Astrocyte of the spinal cord (primary cell): ENCODE measurements at regions not wholly inside any gene's neighbourhood (a gene's known extent, or its start where the extent isn't known, plus 50 kb on each side); places are given as distances from the start of the nearest gene placed in this dataset.

Experiments
- DNase-seq: peaks from one replicate; pipeline ENCODE4 v3.0.0; 2011; ENCODE audit warnings: low read depth, low spot score
- H3K4me3 ChIP-seq: 2 replicates; pipeline ENCODE4 v1.5.1; 2011; ENCODE audit warnings: low read depth, mild to moderate bottlenecking, low read length, moderate library complexity
- in situ Hi-C: cut with HindIII; loops from 2 replicates; pipeline ENCODE4 v1.10.0; 2017; ENCODE audit warnings: low sequenced_read_pairs
- TF ChIP-seq, protein P1 (sequence below): IDR thresholded peaks from 2 replicates; pipeline ENCODE4 v1.5.1; 2012; ENCODE audit warnings: low read depth, mild to moderate bottlenecking, low read length, inconsistent platforms

- DNase-seq: no peak
- TF ChIP-seq, protein P1, sequence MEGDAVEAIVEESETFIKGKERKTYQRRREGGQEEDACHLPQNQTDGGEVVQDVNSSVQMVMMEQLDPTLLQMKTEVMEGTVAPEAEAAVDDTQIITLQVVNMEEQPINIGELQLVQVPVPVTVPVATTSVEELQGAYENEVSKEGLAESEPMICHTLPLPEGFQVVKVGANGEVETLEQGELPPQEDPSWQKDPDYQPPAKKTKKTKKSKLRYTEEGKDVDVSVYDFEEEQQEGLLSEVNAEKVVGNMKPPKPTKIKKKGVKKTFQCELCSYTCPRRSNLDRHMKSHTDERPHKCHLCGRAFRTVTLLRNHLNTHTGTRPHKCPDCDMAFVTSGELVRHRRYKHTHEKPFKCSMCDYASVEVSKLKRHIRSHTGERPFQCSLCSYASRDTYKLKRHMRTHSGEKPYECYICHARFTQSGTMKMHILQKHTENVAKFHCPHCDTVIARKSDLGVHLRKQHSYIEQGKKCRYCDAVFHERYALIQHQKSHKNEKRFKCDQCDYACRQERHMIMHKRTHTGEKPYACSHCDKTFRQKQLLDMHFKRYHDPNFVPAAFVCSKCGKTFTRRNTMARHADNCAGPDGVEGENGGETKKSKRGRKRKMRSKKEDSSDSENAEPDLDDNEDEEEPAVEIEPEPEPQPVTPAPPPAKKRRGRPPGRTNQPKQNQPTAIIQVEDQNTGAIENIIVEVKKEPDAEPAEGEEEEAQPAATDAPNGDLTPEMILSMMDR: no peak
- H3K4me3 ChIP-seq: no peak overlapping the region
- in situ Hi-C loops: no loop called here
These were observed 56.0 kb upstream of the WSB1 start for GRCh38 chr17:27237890-27238289.

- H3K4me3 ChIP-seq: no peak overlapping the region
- no peak for DNase-seq
- in situ Hi-C loops: no loop called here
- TF ChIP-seq, protein P1: no peak
These were observed 54.9 kb upstream of the WSB1 start for GRCh38 chr17:27239046-27239445.

GRCh38 chr17:27239584-27239983 is 54.3 kb upstream of the WSB1 start:
- TF ChIP-seq, protein P1: no peak

DNA sequence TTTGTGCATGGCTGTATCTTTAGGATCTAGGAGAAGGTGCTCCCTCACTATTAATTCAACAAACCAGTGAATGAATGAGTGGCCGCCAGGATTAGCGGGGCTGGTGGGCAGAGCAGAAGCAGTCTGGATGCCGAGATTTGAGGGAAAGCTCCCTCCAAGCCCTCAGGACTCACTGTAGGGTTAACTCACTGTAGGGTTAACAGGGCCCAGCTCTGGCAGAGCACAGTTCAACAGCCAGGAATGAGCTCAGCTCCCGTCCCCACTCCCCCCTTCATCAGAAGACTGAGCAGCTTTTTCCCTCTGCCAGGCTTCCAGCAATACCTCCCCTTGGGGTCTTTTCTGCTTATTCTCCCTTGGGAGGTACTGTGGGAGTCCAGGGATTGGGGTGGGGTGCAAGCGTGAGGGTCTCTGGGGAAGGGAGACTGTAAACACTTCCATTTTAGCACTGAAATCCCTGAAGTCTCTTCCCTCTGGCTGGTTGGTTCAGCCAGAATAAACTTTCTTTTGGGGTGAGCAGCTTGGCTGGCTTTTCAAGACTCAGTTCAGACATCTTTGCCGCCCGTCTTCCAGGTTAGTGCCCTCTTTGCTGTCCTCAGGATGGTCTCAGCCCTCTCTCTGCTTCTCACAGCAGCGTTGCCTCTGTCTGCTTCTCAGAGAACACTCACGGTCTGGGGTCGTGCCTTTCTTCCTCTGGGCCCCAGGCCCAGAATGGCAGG is 53.7 kb upstream of the WSB1 start:
- DNase-seq: no peak
- H3K4me3 ChIP-seq: no peak overlapping the region
- in situ Hi-C loops: no loop called here
- TF ChIP-seq, protein P1: no peak

More at GRCh38 chr17:27239584-27239983, 54.3 kb upstream of the WSB1 start:
- in situ Hi-C loops: no loop called here
- DNase-seq: no peak
- H3K4me3 ChIP-seq: no peak overlapping the region

DNA sequence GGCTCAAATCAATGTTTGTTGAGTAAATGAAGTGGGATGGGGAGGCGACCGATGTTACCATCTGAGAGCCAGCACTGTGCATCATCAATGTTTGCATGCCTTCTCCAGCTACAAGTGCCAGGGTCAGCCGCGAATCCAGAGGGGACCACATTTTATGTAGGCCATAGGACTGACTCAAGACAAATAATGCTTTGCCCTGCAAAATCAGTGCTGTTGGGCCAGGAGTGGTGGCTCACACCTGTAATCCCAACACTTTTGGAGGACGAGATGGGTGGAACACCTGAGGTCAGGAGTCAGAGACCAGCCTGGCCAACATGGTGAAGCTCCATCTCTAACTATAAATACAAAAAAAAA is 53.1 kb upstream of the WSB1 start:
- H3K4me3 ChIP-seq: no peak overlapping the region
- TF ChIP-seq, protein P1: no peak
- in situ Hi-C loops: no loop called here
- no peak for DNase-seq

DNA sequence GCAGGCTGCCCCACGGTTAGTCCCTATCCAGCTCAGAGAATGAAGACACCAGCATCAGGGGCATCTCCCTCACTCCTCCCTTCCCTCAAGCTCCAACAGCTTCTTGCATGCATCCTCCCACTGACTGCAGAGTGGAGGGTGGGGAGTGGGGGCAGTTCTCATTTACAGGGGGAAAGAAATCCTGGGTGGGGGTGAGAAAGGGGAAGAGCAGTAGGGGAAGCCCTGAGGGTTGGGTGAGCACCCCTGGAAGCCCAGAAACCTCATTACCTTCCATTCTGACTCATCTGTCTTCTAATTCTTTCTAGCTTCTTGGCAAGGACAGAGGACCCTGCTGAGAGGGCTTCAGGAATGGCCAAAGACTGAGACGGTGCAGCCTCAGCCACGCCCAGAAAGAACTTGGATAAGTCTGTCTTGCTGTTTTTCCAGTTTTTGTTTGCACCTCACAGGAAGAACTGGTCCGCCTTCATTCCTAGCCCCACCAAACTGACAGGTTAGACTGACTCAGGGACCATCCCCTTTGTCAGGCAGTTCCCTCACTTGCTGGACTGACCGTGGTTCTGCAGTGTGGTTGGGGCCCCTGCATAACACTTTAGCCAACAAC is 52.5 kb upstream of the WSB1 start:
- in situ Hi-C loops: no loop called here
- TF ChIP-seq, protein P1: no peak
- peak; percentile 88 for DNase-seq
- no peak overlapping the region for H3K4me3 ChIP-seq
